Uterus (tissue), 2 donors: ENCODE measurements at regions not wholly inside any gene's neighbourhood (a gene's known extent, or its start where the extent isn't known, plus 50 kb on each side); places are given as distances from the start of the nearest gene placed in this dataset.

Experiments
- POLR2A ChIP-seq, 2 donors: fragments of 450-650 bp; IDR thresholded peaks; one replicate each; pipeline ENCODE4 v1.6.1; 2016; ENCODE audit warnings: antibody characterized with exemption in 2 of 2, mild to moderate bottlenecking in 1 of 2, moderate library complexity in 1 of 2
- TF ChIP-seq, protein P1 (sequence below), 4 experiments: fragments of 200-600 bp in 2 of 4; fragments of 450-650 bp in 2 of 4; sonication (generic) in 2 of 4; IDR thresholded peaks; one replicate each; pipeline ENCODE4 v1.5.1; 2016 to 2019; ENCODE audit warnings: antibody characterized with exemption in 4 of 4, mild to moderate bottlenecking in 2 of 4, moderate library complexity in 1 of 4

DNA sequence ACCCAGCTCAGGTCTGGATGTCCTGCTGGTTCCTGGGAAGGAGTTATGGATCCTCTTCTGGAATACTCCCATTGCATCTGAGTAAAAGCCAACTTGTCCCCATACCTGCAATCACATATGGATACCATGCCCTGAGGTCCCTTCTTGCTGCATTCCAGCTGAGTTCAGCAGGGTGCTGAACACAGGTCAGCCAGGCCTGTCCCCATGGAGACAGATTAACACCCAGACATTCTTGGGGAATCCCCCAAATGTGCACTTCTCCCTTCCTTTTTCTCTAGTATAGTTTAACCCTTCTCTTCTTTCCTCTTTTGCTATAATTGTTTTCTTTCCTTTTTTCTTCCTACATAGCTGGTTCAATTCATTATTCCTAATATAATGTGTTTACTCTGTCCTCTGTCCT, 799.6 kb upstream of the HS6ST1 start:
- TF ChIP-seq, protein P1, sequence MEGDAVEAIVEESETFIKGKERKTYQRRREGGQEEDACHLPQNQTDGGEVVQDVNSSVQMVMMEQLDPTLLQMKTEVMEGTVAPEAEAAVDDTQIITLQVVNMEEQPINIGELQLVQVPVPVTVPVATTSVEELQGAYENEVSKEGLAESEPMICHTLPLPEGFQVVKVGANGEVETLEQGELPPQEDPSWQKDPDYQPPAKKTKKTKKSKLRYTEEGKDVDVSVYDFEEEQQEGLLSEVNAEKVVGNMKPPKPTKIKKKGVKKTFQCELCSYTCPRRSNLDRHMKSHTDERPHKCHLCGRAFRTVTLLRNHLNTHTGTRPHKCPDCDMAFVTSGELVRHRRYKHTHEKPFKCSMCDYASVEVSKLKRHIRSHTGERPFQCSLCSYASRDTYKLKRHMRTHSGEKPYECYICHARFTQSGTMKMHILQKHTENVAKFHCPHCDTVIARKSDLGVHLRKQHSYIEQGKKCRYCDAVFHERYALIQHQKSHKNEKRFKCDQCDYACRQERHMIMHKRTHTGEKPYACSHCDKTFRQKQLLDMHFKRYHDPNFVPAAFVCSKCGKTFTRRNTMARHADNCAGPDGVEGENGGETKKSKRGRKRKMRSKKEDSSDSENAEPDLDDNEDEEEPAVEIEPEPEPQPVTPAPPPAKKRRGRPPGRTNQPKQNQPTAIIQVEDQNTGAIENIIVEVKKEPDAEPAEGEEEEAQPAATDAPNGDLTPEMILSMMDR (IDR thresholded peaks at IDR 0.05): no peak
- TF ChIP-seq POLR2A (IDR thresholded peaks at IDR 0.05): no peak
